Prostate gland (tissue), 2 donors: ENCODE measurements at regions not wholly inside any gene's neighbourhood (a gene's known extent, or its start where the extent isn't known, plus 50 kb on each side); places are given as distances from the start of the nearest gene placed in this dataset.

ENCODE experiments used
- DNase-seq: peaks from one replicate; pipeline ENCODE4 v3.0.0-alpha.2; 2019; ENCODE audit warnings: low spot score
- H3K27ac ChIP-seq, 2 donors: fragments of 200-600 bp; sonication (generic); 2 replicates each; pipeline ENCODE4 v1.5.1; 2017 to 2019
- H3K27me3 ChIP-seq: fragments of 200-600 bp; sonication (generic); replicated peaks from 2 replicates; pipeline ENCODE4 v1.5.1; 2019; ENCODE audit not compliant: insufficient read depth
- H3K36me3 ChIP-seq, 2 donors: fragments of 200-600 bp; sonication (generic); 1 replicate in 1 of 2; 2 replicates in 1 of 2; pipeline versions ENCODE4 v1.5.1 to v1.8.1; 2017 to 2019
- H3K4me1 ChIP-seq: fragments of 200-600 bp; sonication (generic); replicated peaks from 2 replicates; pipeline ENCODE4 v1.5.1; 2019
- H3K4me3 ChIP-seq, 2 donors: fragments of 200-600 bp; sonication (generic); 2 replicates each; pipeline ENCODE4 v1.5.1; 2017 to 2019
- H3K9me3 ChIP-seq: fragments of 200-600 bp; sonication (generic); 2 replicates; pipeline ENCODE4 v1.5.1; 2017
- POLR2A ChIP-seq: fragments of 450-650 bp; IDR thresholded peaks from one replicate; pipeline ENCODE4 v1.6.1; 2016; ENCODE audit warnings: antibody characterized with exemption, mild to moderate bottlenecking
- POLR2AphosphoS5 ChIP-seq: sonication (generic); formaldehyde crosslinking; IDR thresholded peaks from one replicate; pipeline ENCODE4 v1.6.1; 2017; ENCODE audit warnings: antibody characterized with exemption
- WGBS: methylation state at CpG from one replicate; pipeline ENCODE4 v1.1.5; 2018; 5-methylcytosine and 5-hydroxymethylcytosine counted together
- intact Hi-C: fragments of 100-400 bp; cut with DNase I; formaldehyde crosslinking; loops from one replicate; pipeline ENCODE4 v1.14.2; 2022
- TF ChIP-seq, protein P1 (sequence below), 4 experiments: fragments of 200-600 bp in 2 of 4; fragments of 450-650 bp in 2 of 4; sonication (generic) in 2 of 4; IDR thresholded peaks; 1 replicate in 3 of 4; 2 replicates in 1 of 4; pipeline ENCODE4 v1.5.1; 2016 to 2019; ENCODE audit warnings: antibody characterized with exemption in 4 of 4, mild to moderate bottlenecking in 2 of 4, moderate library complexity in 2 of 4

DNA sequence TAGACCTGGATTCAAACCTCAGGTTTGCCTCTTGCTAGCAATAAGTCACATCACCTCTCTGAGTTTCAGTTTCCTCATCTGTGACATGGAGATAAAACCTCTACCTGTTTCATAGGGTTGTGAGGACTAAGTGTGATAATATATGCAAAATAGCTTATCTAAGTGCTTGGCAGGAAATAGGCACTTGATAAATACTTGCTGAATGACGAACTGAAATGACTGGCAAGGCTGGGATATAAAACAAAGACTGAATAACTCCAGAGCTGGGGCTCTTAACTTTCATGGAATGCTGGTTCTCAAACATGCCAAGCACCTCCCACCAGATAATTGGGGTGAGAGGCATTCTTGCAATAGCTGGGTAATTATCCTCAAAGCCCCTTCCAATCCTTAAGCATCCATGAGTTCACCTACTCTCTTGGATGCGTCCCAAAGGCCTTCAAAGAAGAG, 87.6 kb downstream of the ADRB2 start:
- H3K36me3 ChIP-seq = no peaks in the 10 kb centered on the region
- DNase-seq = no peak
- no peak for TF ChIP-seq POLR2AphosphoS5
- TF ChIP-seq POLR2A = no peak
- TF ChIP-seq, protein P1, sequence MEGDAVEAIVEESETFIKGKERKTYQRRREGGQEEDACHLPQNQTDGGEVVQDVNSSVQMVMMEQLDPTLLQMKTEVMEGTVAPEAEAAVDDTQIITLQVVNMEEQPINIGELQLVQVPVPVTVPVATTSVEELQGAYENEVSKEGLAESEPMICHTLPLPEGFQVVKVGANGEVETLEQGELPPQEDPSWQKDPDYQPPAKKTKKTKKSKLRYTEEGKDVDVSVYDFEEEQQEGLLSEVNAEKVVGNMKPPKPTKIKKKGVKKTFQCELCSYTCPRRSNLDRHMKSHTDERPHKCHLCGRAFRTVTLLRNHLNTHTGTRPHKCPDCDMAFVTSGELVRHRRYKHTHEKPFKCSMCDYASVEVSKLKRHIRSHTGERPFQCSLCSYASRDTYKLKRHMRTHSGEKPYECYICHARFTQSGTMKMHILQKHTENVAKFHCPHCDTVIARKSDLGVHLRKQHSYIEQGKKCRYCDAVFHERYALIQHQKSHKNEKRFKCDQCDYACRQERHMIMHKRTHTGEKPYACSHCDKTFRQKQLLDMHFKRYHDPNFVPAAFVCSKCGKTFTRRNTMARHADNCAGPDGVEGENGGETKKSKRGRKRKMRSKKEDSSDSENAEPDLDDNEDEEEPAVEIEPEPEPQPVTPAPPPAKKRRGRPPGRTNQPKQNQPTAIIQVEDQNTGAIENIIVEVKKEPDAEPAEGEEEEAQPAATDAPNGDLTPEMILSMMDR (IDR thresholded peaks at IDR 0.05) = no peak
- no peak overlapping the region for H3K27ac ChIP-seq
- H3K4me3 ChIP-seq = no peak overlapping the region
- WGBS = 84% methylated on average over 2 of the region's 2 CpGs
- no peaks in the 10 kb centered on the region for H3K9me3 ChIP-seq
- no peaks in the 10 kb centered on the region for H3K4me1 ChIP-seq
- no peaks in the 10 kb centered on the region for H3K27me3 ChIP-seq
- intact Hi-C loops = no loop called here

DNA sequence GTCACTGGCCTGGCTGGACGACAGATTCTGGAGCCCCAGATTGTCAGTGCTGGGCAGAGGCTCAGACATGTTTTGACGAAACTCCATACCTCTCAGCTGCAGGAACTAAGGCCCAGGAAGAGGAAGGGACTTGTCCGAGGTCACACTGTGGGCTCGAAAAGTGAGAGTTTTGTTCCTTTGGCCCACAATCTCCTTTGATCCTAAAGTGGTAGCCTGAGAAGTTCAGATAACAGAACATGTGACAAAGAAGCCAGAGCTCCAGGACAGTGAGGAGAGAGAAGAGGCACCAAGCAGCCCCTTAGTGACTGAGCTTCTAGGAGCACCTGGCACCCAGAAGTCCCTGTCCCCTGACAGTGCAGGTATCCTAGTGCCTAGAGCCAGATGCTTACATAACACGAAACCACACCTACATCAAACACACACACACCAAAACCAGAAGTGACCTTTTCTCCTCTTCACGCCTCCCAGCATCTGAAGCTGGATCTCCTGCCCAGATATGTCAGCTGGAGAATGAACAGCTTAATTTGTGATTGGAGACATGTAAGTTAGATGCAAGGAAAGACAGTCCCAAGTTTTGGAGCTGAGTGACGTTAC, 88.9 kb downstream of the ADRB2 start:
- no peaks in the 10 kb centered on the region for H3K27me3 ChIP-seq
- DNase-seq = no peak
- intact Hi-C loops = no loop called here
- WGBS = 75% methylated on average over 7 of the region's 7 CpGs
- no peaks in the 10 kb centered on the region for H3K4me1 ChIP-seq
- no peak overlapping the region for H3K4me3 ChIP-seq
- H3K27ac ChIP-seq = no peak overlapping the region
- TF ChIP-seq, protein P1 (IDR thresholded peaks at IDR 0.05) = no peak
- TF ChIP-seq POLR2AphosphoS5 (no peak), POLR2A (no peak)
- H3K9me3 ChIP-seq = no peaks in the 10 kb centered on the region
- no peaks in the 10 kb centered on the region for H3K36me3 ChIP-seq

DNA sequence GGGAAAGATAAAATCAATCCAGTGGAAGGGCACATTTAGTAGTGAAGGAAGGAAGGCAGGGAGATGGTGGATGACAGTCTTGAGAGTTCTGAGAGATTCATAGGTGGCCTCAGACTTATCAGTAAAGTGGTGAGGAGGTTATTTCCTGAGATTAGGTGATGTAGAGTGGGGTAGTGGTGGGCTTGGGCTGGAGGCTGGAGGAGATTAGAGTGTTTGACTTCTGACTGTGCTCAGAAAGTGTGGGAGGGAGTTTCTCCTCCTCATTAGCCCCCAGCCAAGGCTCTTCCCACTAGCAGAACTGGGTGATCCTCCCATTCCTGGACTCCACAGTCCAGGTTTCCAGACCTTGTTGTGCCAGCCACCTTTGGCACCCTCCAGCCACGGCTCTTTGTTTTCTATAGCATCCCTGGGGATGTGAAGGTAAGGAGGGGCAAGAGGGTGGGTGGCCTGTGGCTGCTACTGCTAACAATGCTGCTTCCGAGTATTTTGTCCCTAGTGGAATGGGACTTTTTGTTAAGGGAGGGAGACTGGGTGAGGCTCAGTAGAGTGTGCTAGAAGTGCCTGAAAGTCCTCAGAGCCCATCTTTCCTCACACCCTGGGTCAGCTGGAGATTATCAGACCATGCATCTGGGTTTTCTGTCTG, 94.4 kb downstream of the ADRB2 start:
- no peaks in the 10 kb centered on the region for H3K4me1 ChIP-seq
- no peak for TF ChIP-seq POLR2A
- TF ChIP-seq, protein P1 (IDR thresholded peaks at IDR 0.05) = no peak
- TF ChIP-seq POLR2AphosphoS5 = no peak

DNA sequence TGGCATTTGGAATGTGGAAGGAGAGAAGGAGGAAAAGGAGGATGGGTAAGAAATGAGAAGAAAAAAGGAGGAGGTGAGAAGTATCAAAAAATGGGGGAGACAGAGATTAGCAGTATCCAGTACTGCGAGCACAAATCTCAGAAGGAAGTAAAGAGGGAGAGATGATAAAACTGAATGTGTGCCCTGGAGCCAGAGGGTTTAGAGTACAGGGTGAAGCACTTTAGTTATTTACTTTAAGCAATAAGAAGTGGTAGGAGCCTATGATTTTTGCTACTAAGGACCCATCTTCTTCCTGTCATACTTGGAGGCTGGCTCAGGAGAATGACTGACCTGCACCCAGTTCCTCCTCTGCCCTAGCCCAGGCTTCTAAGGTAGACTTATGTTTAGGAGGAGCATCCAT, 94.9 kb downstream of the ADRB2 start:
- no peak for DNase-seq
- intact Hi-C loops = loop anchor here (10.0 kb wide), 1 partner anchor 97 kb away; the partner anchor contains the start of gene ADRB2
- TF ChIP-seq, protein P1 (IDR thresholded peaks at IDR 0.05) = no peak
- TF ChIP-seq POLR2AphosphoS5 = no peak
- TF ChIP-seq POLR2A = no peak
- no peak overlapping the region for H3K4me3 ChIP-seq
- no peaks in the 10 kb centered on the region for H3K36me3 ChIP-seq
- no peaks in the 10 kb centered on the region for H3K4me1 ChIP-seq
- WGBS = 63% methylated on average over 1 of the region's 1 CpG
- no peaks in the 10 kb centered on the region for H3K9me3 ChIP-seq
- H3K27me3 ChIP-seq = no peaks in the 10 kb centered on the region
- H3K27ac ChIP-seq = no peak overlapping the region

More for the DNA sequence above, 94.4 kb downstream of the ADRB2 start:
- H3K27ac ChIP-seq = no peak overlapping the region
- H3K4me3 ChIP-seq = no peak overlapping the region
- no peaks in the 10 kb centered on the region for H3K36me3 ChIP-seq
- 68% methylated on average over 2 of the region's 2 CpGs for WGBS
- no peaks in the 10 kb centered on the region for H3K9me3 ChIP-seq
- intact Hi-C loops = loop anchor here (10.0 kb wide), 1 partner anchor 96 kb away; the partner anchor contains the start of gene ADRB2
- H3K27me3 ChIP-seq = no peaks in the 10 kb centered on the region
- no peak for DNase-seq

DNA sequence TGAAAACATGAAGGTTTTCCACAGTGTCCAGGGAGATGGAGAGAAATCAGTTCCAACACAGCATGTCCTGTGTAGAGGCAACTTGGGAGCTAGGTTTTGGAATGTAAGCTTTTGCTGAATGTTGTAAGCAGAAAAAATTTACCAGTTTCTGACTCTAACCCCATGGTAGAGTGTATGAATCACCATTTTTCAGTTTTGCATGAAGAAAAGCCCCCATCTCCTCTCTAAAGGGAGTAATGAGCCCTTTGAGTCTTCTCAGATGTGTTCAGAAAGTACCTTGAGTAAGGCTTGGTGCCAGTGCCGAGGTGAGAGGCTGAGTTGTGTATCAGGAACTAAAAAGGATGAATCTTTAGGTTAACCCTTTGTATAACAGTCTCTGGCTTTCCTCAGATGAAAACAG, 96.2 kb downstream of the ADRB2 start:
- TF ChIP-seq, protein P1 (IDR thresholded peaks at IDR 0.05) = no peak
- WGBS = 13% methylated on average over 1 of the region's 1 CpG

More for the DNA sequence above, 96.2 kb downstream of the ADRB2 start:
- Histone ChIP-seq H3K36me3 (no peaks in the 10 kb centered on the region), H3K4me3 (no peak overlapping the region), H3K27me3 (no peaks in the 10 kb centered on the region), H3K9me3 (no peaks in the 10 kb centered on the region), H3K4me1 (no peaks in the 10 kb centered on the region), H3K27ac (no peak overlapping the region)
- intact Hi-C loops = loop anchor here (10.0 kb wide), 1 partner anchor 98 kb away; the partner anchor contains the start of gene ADRB2
- no peak for DNase-seq
